ENCODE measurements at regions not wholly inside any gene's neighbourhood (a gene's known extent, or its start where the extent isn't known, plus 50 kb on each side); places are given as distances from the start of the nearest gene placed in this dataset.

DNA sequence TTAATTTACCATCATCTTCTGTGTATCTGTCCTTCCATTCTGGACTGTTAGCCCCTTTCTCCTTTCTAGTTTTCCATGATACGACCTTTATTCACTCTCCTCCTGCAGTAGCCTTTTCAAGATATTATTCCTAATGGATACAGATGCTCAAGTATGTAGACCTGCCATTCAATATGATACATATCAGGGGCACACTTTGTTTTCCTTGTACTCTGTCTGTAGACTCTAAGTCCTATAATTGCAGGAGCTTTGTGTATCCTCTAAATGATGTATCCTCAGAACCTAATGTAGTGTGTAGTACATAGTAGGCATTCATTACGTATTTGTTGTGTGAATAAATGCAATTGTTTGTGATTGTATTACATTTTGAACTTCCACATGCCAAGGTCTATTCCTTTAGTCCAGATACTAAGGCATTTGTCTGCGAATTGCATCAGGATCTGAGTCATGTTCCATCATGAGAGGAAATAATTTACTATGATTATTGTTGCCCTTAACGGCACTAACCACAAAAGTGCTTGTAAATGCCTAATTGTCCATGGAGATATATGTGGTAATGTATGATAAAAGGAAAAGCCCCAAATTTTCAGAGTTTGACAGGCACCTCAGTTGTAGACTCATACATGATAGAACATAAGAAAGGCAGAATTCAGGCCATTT is 57.1 kb upstream of the IZUMO3 start:
- TF ChIP-seq EZH2 (IDR thresholded peaks at IDR 0.05; ENCODE audit: borderline replicate concordance, low read length) (no peak), CTCF (conservative IDR thresholded peaks at IDR 0.05 in 1 of 2, IDR thresholded peaks at IDR 0.05 in 1 of 2; ENCODE audit: extremely low read depth in 1 of 2, insufficient read depth in 1 of 2, low read depth in 1 of 2, low read length in 2 of 2) (no peak)

Measured in mammary epithelial cell (primary cell).